K562 (cell line): ENCODE measurements at regions not wholly inside any gene's neighbourhood (a gene's known extent, or its start where the extent isn't known, plus 50 kb on each side); places are given as distances from the start of the nearest gene placed in this dataset.

ENCODE experiments used
- ATAC-seq: fragments of 200-7000 bp; cut with Tn5 transposase; 3 replicates; pipeline ENCODE4 v1.9.1; 2020; ENCODE audit warnings: moderate library complexity
- BruUV-seq: library from RNA; stranded (reverse); fragments of 400-500 nt; replicated peaks from 2 replicates; lab custom pipeline; 2021; lab: Mats Ljungman, UMichigan
- CTCF ChIA-PET: fragments of 300-600 bp; formaldehyde crosslinking; extraction: SDS; loops from one replicate; lab custom pipeline; 2021; ENCODE audit warnings: low intra/inter-chr PET ratio; lab: Yijun Ruan, JAX
- POLR2A ChIA-PET: fragments of 300-600, 350-650 bp; sonication (Branson Sonifier 250); formaldehyde crosslinking; extraction: SDS; loops from one replicate; lab custom pipeline; 2021; ENCODE audit warnings: antibody characterized with exemption, inconsistent platforms; lab: Yijun Ruan, JAX
- DNase-seq, 4 experiments: peaks; one replicate each; pipeline versions ENCODE4 v3.0.0 to v3.0.0-alpha.2; 2011 to 2018; ENCODE audit warnings: low spot score in 3 of 4, mixed read lengths in 3 of 4; ENCODE audit errors: extremely low read depth in 1 of 4
- FAIRE-seq: peaks from 2 replicates; lab custom pipeline; 2011; peaks lifted over from hg19 to GRCh38; lab: Jason Lieb, UNC
- H2AFZ ChIP-seq: 2 replicates; pipeline ENCODE4 v1.6.0; 2011; ENCODE audit warnings: low read depth, low read length, control low read depth, inconsistent platforms
- H3K27ac ChIP-seq: fragments of 200-600 bp; 3 replicates; pipeline ENCODE4 v1.8.0; 2011; ENCODE audit warnings: low read depth, mild to moderate bottlenecking, control low read depth, inconsistent platforms, low read length, moderate library complexity, mixed read lengths; ENCODE audit errors: extremely low read depth
- H3K27me3 ChIP-seq, 2 experiments: fragments of 300-600 bp in 1 of 2; 2 replicates in 1 of 2; 3 replicates in 1 of 2; pipeline versions ENCODE4 v1.6.0 to v1.8.0; 2011; ENCODE audit warnings: inconsistent platforms in 2 of 2, low read length in 2 of 2, mild to moderate bottlenecking in 1 of 2, mixed read lengths in 1 of 2, moderate library complexity in 1 of 2; ENCODE audit not compliant: control insufficient read depth in 2 of 2, insufficient read depth in 2 of 2
- H3K36me3 ChIP-seq: fragments of 300-600 bp; 3 replicates; pipeline ENCODE4 v1.8.0; 2011; ENCODE audit warnings: mild to moderate bottlenecking, low read length, inconsistent platforms; ENCODE audit not compliant: control insufficient read depth, insufficient read depth
- H3K4me1 ChIP-seq, 2 experiments: fragments of 200-600 bp in 1 of 2; replicated peaks in 1 of 2; 2 replicates in 1 of 2; 3 replicates in 1 of 2; pipeline versions ENCODE4 v1.5.1 to v1.8.0; 2011; ENCODE audit warnings: inconsistent platforms in 2 of 2, low read length in 2 of 2, mild to moderate bottlenecking in 1 of 2, mixed read lengths in 1 of 2, moderate library complexity in 1 of 2; ENCODE audit not compliant: control insufficient read depth in 2 of 2, insufficient read depth in 2 of 2
- H3K4me2 ChIP-seq: 2 replicates; pipeline ENCODE4 v1.6.1; 2011; ENCODE audit warnings: low read length, control low read depth, inconsistent platforms, mixed read lengths; ENCODE audit not compliant: insufficient read depth
- H3K4me3 ChIP-seq: fragments of 200-600 bp; sonication (generic), shearing (Covaris generic); 2 replicates; pipeline ENCODE4 v1.5.1; 2016; ENCODE audit warnings: control low read depth, inconsistent platforms
- H3K79me2 ChIP-seq: fragments of 200-600 bp; 3 replicates; pipeline ENCODE4 v1.8.0; 2011; ENCODE audit warnings: low read length, inconsistent platforms; ENCODE audit not compliant: control insufficient read depth, insufficient read depth
- H3K9ac ChIP-seq, 2 experiments: 2 replicates each; pipeline versions ENCODE4 v1.6.0 to v1.6.1; 2011; ENCODE audit warnings: low read depth in 2 of 2, low read length in 2 of 2, control low read depth in 1 of 2, inconsistent platforms in 1 of 2, mild to moderate bottlenecking in 1 of 2, mixed read lengths in 1 of 2; ENCODE audit not compliant: insufficient read depth in 1 of 2
- H3K9me1 ChIP-seq: one replicate; pipeline ENCODE4 v1.6.0; 2011; ENCODE audit warnings: inconsistent platforms, mild to moderate bottlenecking, low read length, moderate library complexity; ENCODE audit not compliant: control insufficient read depth, insufficient read depth
- H3K9me3 ChIP-seq: replicated peaks from 2 replicates; pipeline ENCODE4 v1.5.1; 2011; ENCODE audit warnings: low read depth, low read length, inconsistent platforms; ENCODE audit not compliant: control insufficient read depth, insufficient read depth
- H4K20me1 ChIP-seq: replicated peaks from 2 replicates; pipeline ENCODE4 v1.6.1; 2011; ENCODE audit warnings: low read length, inconsistent platforms, mixed read lengths; ENCODE audit not compliant: control insufficient read depth, insufficient read depth
- CBX8 ChIP-seq: fragments of 200-600 bp; sonication (generic); IDR thresholded peaks from 2 replicates; pipeline ENCODE4 v1.6.1; 2012; ENCODE audit warnings: borderline replicate concordance, mixed run types, low read depth, mild to moderate bottlenecking, moderate library complexity, mixed read lengths, low read length, control low read depth, inconsistent platforms; ENCODE audit not compliant: poor library complexity, severe bottlenecking; ENCODE audit errors: extremely low read depth
- CREB1 ChIP-seq, 2 experiments: sonication (generic) in 1 of 2; formaldehyde crosslinking in 1 of 2; IDR thresholded peaks; 2 replicates each; pipeline versions ENCODE4 v1.6.1 to v1.8.0; 2012 to 2022; ENCODE audit warnings: inconsistent platforms in 1 of 2, mild to moderate bottlenecking in 1 of 2, missing genetic modification reagents in 1 of 2, moderate library complexity in 1 of 2
- DIDO1 ChIP-seq: fragments of 450-650 bp; IDR thresholded peaks from 2 replicates; pipeline ENCODE4 v1.6.1; 2016; ENCODE audit warnings: low read depth, missing biosample characterization, missing genetic modification characterization
- NR2F6 ChIP-seq: fragments of 450-650 bp; formaldehyde crosslinking; IDR thresholded peaks from 2 replicates; pipeline ENCODE4 v1.4.0; 2020; ENCODE audit warnings: mild to moderate bottlenecking
- RBM39 ChIP-seq: fragments of 200-400 bp; formaldehyde crosslinking; optimal IDR thresholded peaks from 2 replicates; pipeline ENCODE3; 2018; ENCODE audit warnings: low read depth, low read length
- RCOR1 ChIP-seq, 2 experiments: IDR thresholded peaks; 2 replicates each; pipeline ENCODE4 v1.6.1; 2012; ENCODE audit warnings: low read depth in 2 of 2, low read length in 2 of 2, borderline replicate concordance in 1 of 2, improper control_type of control experiment in 1 of 2
- TEAD2 ChIP-seq: fragments of 450-650 bp; IDR thresholded peaks from 2 replicates; pipeline ENCODE4 v1.6.1; 2016; ENCODE audit warnings: missing genetic modification characterization, control low read depth, missing compliant biosample characterization
- in situ Hi-C: fragments of 300-500 bp; cut with MboI; formaldehyde crosslinking; loops from 4 replicates; pipeline ENCODE4 v1.15.0; 2018; ENCODE audit warnings: inconsistent platforms, mixed read lengths
- intact Hi-C: fragments of 100-400 bp; cut with micrococcal nuclease; formaldehyde crosslinking; loops from 2 replicates; pipeline ENCODE4 v1.14.2; 2022
- TF ChIP-seq, protein P1 (sequence below), 2 experiments: IDR thresholded peaks; 2 replicates each; pipeline ENCODE4 v1.6.1; 2011; ENCODE audit warnings: borderline replicate concordance in 1 of 2, control low read depth in 1 of 2, low read depth in 1 of 2, low read length in 1 of 2, mild to moderate bottlenecking in 1 of 2, mixed read lengths in 1 of 2, moderate library complexity in 1 of 2; ENCODE audit not compliant: insufficient read depth in 1 of 2, insufficient read length in 1 of 2, poor library complexity in 1 of 2, severe bottlenecking in 1 of 2; ENCODE audit errors: extremely low read depth in 1 of 2
- TF ChIP-seq, protein P2 (sequence below): fragments of 250-450 bp; sonication (Bioruptor Pico); IDR thresholded peaks from 2 replicates; pipeline ENCODE4 v1.5.0; 2021; ENCODE audit warnings: mild to moderate bottlenecking, moderate library complexity

DNA sequence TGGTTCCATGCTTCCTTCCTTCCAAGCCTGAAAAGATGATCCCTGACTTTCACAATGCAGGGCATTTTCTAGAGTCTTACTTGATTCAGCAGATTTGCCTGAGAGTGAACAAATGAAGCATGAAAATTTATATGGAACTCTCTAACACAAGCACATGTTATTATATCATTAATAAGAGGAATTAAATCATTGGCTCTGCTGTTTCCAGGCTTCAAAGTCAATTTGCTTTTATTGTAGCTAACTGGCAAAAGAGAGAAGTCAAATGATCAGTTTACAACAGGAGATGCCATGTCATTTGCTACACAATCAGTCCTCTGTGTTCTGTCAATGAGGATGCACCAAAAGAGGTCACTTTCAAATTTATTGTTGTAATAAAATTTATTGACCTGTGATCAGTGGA, 101.5 kb upstream of the UGT8 start (continued):
- TF ChIP-seq TEAD2 (tag) (no peak), CBX8 (no peak)

- POLR2A ChIA-PET = no interaction called here
- Histone ChIP-seq H3K36me3 (no peaks in the 10 kb centered on the region), H3K27ac (no peak overlapping the region), H2AFZ (no peak overlapping the region), H3K4me3 (no peak overlapping the region), H4K20me1 (no peaks in the 10 kb centered on the region), H3K9me1 (no peaks in the 10 kb centered on the region), H3K9ac (no peak overlapping the region), H3K4me1 (no peaks in the 10 kb centered on the region), H3K9me3 (no peaks in the 10 kb centered on the region), H3K79me2 (no peaks in the 10 kb centered on the region), H3K4me2 (no peak overlapping the region), H3K27me3 (no peaks in the 10 kb centered on the region)
- BruUV-seq = no TSS peak
- intact Hi-C loops = loop anchor here (5.0 kb wide), 1 partner anchor 148 kb away; no protein-coding TSS in a partner anchor
- DNase-seq = no peak
- ATAC-seq = no peak
- CTCF ChIA-PET = no interaction called here
- no peak for FAIRE-seq
- TF ChIP-seq CREB1 (IDR thresholded peaks at IDR 0.05) = no peak
- no peak for TF ChIP-seq CREB1 (CRISPR knock-in tag; IDR thresholded peaks at IDR 0.05)
- TF ChIP-seq, protein P1, sequence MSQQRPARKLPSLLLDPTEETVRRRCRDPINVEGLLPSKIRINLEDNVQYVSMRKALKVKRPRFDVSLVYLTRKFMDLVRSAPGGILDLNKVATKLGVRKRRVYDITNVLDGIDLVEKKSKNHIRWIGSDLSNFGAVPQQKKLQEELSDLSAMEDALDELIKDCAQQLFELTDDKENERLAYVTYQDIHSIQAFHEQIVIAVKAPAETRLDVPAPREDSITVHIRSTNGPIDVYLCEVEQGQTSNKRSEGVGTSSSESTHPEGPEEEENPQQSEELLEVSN (IDR thresholded peaks at IDR 0.05; ENCODE audit: borderline replicate concordance in 1 of 2, extremely low read depth in 1 of 2, insufficient read depth in 1 of 2, insufficient read length in 1 of 2, low read depth in 1 of 2, low read length in 1 of 2, poor library complexity in 1 of 2, severe bottlenecking in 1 of 2) = no peak
- no peak for TF ChIP-seq RCOR1 (IDR thresholded peaks at IDR 0.05; ENCODE audit: borderline replicate concordance in 1 of 2, low read depth in 2 of 2, low read length in 2 of 2)
- no peak for TF ChIP-seq RBM39
- TF ChIP-seq, protein P2, sequence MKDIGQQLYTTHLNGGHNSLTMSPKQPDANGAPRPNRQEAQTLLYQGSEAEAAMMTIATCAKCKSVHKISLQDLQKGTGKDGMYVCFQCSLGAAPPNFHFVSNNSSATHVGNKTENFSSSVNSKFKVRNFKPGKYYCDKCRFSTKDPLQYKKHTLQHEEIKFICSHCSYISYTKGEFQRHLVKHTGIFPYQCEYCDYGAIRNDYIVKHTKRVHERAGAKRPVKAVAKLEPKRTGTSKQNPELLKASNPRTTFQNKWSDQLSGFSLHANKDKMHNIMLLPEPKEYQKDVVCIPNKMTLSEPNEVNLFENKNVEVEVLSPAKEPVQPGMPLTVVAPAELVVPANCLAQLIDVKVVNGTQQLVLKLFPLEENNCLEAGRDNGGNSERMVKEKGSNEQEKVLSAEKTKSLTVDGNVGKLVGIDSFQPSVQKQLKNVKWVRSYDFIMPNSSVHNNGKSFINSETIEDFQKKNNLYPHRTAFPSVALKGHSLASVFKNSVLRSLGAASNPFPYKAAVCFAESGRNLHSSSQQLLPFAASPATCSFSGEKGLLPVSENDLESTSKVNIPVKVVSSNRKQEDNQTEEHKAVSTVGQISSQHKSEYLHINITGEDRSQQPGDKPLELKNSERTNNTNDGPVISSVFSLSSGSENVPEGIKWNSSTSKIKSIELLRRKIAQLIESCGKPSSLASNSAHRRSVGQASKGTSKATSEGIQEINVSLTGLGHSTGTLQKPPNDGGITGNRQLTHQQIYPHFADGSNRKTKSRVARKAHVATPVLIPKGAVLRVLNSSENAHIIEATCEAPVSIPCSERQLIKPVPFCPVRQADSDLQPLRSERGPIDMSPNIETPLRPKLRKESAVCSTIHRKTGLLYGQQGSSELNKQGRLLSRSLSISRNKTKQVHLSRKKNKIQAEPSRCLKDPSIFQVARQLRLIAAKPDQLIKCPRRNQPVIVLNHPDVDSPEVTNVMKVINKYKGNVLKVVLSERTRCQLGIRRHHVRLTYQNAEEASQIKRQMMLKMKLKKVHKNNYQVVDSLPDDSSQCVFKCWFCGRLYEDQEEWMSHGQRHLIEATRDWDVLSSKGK (CRISPR knock-in tag) = no peak
- no peak for TF ChIP-seq DIDO1 (tag)
- no peak for TF ChIP-seq NR2F6 (CRISPR knock-in tag)
- in situ Hi-C loops = no loop called here
These were observed 89.3 kb upstream of the UGT8 start for GRCh38 chr4:114509340-114509739.
